ENCODE measurements at regions not wholly inside any gene's neighbourhood (a gene's known extent, or its start where the extent isn't known, plus 50 kb on each side); places are given as distances from the start of the nearest gene placed in this dataset.

DNA sequence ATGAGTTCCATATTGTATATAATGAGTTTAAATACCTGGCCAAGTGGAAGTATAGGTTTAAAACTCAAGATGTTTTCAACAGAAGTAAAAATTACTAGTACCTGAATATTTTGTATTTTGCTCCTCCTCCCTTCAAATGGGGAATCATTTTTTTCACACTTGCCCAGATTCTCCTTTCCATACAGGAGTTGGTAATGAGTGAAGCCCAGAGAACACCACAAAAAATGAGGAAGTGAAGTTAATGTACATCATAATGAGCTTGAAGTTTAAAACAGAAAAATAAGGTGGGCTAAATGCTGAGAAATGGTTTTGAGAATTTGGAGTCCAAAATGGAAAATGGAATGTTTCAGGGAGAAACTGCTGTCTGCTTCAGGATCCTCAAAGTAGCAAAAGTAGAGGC, 364.8 kb upstream of the EMCN start:
- no peak for TF ChIP-seq POLR2A (IDR thresholded peaks at IDR 0.05)
- TF ChIP-seq, protein P1, sequence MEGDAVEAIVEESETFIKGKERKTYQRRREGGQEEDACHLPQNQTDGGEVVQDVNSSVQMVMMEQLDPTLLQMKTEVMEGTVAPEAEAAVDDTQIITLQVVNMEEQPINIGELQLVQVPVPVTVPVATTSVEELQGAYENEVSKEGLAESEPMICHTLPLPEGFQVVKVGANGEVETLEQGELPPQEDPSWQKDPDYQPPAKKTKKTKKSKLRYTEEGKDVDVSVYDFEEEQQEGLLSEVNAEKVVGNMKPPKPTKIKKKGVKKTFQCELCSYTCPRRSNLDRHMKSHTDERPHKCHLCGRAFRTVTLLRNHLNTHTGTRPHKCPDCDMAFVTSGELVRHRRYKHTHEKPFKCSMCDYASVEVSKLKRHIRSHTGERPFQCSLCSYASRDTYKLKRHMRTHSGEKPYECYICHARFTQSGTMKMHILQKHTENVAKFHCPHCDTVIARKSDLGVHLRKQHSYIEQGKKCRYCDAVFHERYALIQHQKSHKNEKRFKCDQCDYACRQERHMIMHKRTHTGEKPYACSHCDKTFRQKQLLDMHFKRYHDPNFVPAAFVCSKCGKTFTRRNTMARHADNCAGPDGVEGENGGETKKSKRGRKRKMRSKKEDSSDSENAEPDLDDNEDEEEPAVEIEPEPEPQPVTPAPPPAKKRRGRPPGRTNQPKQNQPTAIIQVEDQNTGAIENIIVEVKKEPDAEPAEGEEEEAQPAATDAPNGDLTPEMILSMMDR (IDR thresholded peaks at IDR 0.05) = no peak

Data from vagina (tissue), 2 donors.